NCI-H2107 treated with DMSO at 0.1 percent for 48 hours (cell line): ENCODE measurements at regions not wholly inside any gene's neighbourhood (a gene's known extent, or its start where the extent isn't known, plus 50 kb on each side); places are given as distances from the start of the nearest gene placed in this dataset.

Source experiments
- DNase-seq: peaks from one replicate; lab custom pipeline; 2025; ENCODE audit not compliant: unreplicated experiment; lab: John Stamatoyannopoulos, UW

DNA sequence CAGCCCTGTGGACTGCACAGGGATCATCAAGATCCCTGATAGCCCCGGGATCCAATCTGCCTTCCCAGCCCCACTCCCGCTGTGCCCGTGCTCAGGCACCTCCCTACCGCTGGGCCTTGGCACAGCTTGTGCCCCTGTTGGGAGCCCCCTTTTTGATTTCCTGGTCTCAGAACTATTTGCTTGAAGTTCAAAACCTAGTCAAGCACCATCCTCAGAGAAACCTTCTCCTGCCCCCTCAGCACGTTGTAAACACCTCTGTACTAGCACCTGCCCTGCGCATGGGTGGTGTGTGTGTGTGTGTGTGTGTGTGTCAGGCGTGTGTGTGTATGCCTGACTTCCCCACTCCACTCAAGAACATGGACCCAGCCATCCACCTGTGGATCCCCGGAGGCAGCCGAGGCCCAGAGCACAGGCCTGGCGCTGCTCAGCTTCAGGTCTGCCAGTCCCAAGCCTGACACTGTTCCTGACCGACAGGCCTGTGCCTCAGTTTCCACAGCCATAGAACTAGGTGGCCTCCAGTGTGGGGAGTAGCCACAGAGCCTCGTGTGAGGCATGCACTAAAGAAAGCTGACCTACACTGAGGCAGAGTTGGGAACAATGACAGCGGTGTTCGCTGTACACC is 65.5 kb downstream of the ADRA2C start:
- DNase-seq, result no peak

DNA sequence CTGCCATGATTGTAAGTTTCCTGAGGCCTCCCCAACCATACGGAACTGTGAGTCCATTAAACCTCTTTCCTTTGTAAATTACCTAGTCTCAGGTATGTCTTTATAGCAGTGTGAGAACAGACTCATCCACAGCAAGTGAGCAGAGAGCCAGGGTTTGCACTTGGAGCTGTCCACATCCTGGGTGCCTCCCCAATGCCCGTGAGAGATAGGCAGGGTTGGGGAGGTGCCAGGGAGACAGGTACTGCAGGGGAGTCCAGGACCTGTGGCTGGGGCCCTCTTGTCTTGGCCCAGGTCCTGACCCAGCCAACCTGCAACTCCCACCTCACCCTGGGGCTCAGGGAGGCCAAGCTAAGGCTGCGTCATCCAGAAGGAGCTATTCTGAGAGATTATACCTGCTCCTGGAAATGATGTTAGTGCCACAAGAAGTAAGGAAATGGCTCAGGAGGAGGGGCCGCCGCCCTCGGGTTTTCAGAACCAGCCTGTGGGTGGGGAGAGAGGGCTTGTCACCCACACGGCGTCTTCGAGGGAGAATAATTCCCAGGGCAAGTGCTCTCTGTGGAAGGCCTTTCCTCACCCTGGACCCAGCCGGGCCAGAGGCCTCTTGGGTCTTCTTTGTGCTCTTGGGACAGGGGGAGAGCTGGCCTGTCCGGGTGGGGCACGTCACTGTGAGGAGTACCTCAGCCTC is 66.5 kb downstream of the ADRA2C start:
- no peak for DNase-seq

DNA sequence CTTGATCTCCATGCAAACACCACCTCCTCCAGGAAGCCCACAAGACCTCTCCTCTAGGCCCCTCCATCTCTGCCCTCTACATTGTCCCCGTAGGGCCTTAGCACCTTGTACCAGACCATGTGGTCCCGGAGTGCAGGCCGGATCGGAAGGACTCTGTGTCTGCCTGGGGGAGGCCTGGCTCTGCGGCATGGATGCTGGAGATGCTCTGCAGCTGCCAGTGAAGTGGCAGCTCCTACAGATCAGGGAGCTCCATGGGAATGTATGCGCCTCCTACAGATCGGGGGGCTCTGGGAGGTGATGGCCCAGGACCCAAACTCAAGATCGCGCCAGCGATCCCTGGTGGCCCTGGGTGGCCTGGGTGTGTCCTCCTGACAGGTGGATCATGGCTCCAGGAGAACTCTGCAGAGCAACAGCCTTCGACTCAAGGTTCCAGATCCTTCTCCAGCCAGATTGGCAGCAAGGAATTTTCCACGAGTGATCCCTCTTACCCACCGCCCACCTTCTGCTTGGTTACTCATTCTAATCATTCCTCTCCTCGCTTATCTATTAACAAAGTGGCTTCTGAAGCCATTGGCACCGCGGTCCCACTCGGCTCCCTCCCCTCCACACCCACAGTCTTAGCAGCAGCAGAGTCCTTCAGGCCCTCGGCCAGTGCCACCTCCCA is 67.3 kb downstream of the ADRA2C start:
- no peak for DNase-seq

DNA sequence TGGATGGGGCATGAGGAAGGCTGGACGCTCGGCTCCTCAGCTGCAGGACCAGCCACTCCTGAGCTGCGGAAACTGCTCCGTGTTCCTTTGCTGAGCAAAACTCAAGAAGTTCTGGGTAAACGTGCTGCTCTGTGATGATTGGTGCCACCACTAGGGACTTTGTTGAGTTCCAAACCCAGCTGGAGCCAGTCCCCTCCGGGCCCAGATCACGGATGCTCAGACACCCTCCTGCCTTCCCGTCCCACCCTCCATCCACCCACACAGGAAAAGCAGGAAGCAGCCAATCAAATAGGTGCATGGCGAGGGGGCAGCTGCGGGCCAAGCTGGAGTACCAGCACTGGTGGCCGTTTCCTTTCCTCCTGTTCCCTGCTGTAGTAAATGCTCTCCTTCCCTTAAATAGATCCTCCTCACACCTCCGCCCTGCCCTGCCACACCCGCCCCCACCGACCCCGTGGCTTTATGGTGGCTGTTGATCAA is 68.0 kb downstream of the ADRA2C start:
- no peak for DNase-seq

DNA sequence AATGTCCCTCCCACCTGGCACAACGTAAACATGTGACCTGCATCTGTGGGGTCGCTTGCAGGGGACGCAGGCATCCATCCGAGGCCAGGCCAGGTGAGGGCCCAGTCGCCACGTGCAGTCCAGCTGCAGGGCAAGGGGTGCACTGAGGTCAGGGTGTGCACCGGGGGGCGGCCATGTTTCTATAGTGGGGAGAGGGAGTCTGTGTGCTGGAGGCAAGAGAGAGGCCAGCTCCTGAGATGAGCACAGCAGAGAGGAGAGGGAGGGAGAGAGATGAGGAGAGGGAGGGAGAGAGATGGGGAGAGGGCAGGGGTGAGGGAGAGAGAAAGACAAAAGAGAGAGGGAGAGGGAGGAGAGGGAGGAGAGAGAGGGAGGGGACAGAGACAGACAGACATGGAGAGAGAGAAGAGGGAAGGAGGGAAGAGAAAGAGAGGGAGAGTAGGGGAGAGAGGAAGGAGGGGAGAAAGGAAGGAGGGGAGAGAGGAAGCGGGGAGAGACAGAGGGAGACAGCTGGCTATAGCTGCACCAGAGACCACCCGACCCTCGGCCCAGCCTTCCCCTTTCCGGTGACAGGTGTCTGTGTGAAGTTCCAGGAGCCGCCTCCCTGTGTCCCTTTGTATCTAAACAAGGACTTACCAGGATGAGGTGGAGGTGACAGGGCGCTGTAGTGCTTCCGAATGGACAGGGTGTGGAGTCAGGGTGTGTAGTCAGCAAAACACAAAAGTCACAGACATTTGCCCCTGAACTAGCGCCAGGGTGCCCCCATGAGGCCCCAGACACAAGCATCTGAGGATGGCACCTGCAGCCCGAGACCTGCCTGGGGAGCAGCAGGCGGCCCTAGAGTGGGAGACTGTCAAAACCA is 68.7 kb downstream of the ADRA2C start:
- DNase-seq, result no peak

DNA sequence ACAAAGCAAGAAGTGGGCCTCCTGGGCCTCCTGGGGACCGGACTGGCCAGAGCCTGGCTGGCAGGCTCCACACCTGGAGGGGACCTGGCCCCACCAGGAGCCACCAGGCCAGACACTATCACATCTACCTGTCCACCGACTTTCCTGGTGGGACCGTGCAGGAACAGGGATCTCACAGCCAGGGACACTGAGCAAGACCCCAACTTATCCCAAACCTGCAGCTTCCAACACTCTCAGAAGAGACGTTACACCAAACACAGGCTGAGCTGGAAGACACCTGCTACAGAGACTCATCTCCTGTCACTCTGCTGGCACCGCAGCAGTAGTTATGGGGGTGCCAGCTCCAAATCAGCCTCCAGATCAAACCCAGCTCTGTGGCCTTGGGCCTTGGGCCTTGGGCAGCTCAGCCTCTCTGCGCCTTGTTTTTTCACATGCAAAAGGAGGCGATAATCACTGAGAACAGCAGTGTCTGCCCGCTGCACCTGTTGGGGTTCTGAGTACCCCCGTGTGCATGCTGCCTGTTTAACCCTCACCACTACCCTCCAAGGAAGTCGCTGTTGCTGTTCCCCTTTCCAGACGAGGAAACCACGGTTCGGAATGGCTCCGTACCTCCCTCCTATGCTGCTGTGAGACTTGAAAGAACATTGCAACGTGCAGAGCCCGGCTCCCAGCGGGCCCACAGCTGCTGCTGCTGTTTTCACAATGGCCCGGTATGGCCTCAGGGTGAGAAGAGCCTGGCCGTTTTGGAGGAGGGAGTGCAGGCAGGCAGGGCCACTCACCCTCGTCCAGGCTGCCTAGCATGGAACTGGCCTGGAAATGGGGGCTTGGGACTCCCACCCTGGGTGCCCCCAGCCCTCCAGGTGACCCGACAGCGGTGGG is 69.6 kb downstream of the ADRA2C start:
- no peak for DNase-seq

DNA sequence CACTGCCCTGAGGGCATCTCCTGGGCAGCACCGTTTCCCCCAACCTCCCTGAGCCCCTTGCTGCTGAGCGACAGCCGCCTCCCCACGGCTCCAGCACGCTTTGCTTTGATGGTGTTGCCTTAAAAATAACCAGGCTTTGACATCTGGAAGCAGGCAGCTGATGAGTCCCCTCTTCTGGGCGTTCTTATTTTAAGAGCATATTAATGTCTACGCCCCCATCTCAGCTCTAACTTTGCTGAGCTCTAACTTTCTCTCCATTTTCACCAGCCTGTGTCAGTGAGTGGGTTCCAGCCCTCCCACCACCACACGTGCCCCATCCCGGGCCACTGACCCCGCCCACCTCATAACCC is 70.2 kb downstream of the ADRA2C start:
- DNase-seq, result no peak

DNA sequence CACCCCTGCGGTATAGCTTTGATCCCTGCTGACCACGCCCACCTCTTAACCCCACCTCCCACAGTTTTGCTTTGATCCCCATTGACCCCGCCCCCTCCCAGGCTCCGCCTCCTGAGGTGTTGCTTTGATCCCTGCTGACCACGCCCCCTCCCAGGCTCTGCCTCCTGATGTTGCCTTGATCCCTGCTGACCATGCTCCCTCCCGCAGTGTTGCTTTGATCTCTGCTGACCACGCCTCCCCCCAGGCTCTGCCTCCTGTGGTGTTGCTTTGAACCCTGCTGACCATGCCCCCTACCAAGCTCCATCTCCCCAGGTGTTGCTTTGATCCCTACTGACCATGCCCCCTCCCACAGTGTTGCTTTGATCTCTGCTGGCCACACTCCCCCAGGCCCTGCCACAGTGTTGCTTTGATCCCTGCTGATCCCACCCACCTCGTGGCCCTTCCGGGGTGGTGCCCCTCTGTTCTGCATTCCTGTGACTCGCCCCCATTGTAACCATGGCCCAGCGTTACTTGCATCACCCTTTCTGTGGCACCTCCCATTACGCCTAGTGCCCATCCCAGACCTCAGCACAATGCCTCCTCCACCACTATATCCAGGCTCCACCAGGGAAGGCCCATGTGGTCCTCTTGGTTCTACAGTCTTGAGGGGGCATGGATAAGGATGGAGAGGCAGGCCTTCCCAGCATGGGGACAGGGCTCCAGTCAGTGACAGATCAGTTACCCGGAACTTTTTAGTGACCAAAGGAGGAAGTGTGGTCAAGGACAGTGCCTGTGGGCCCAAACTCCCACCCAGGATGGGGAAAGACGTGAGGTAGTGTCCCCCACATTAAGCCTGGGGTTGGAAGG is 70.8 kb downstream of the ADRA2C start:
- no peak for DNase-seq

DNA sequence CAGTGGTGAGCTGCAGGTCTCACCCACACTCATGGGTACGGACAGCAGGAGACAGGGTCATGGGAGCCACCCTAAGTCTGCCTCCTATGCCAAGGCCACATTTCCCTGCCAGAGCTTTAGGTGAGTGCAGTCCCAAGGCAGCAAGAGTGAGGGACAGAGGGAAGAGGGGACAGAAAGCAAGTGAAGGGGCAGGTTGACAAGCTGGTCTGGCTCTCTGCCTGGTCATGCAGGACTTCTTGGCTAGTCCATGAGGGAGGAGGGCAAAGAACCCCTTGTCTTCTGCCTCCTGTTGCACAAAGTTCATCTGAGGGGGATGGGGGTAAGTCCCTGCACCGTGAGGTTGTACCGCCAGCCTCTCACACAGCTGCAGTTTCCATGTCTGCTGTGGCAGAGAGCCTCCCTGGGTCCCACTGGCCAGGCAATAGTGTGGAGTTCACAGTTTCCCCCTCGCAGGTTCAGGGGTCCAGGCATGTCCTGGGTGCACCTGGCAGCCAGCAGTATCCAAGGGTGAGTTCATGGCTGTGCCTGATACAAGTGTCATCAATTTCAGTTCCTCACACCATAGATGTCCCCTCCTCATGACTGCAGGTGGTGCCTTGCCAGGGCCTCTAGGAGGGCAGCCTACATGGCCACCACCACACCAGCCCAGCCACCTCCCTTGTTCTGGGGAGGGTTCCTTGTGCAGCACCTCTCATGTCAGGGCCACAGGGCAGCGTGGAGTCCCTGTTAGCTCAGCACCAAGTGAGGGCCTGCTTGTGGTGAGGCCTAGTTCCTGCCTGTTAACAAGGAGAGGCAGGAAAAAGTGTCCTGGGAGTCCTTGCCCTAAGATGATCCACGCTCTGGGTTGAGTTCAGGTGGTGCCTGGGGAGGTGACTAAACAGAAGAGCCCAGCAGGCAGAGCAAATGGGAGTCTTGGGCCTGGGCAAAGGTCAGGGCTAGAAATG is 72.5 kb downstream of the ADRA2C start:
- no peak for DNase-seq

DNA sequence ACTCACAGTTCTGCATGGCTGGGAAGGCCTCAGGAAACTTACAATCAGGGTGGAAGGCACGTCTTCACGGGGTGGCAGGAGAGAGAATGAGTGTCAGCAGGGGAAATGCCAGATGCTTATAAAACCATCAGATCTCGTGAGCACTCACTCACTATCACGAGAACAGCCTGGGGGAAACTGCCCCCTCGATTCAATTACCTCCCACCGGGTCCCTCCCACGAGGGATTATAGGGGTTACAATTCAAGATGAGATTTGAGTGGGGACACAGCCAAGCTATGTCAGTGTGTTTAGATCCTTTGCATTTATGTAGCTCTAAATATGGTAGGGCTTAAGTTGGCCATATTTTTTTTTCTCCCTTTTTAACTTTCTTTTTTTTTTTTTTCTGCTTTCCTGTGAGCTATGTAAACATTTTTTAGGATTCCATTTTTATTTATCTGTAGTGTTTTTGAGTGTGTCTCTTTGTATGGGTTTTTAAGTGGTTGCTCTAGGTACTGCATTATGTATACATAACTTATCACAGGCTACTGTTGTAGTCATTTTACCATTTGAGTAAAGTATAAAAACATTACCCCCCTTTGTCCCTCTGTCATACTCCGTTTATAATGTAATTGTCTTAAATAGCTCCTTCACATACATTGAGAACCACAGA is 79.0 kb downstream of the ADRA2C start:
- no peak for DNase-seq

DNA sequence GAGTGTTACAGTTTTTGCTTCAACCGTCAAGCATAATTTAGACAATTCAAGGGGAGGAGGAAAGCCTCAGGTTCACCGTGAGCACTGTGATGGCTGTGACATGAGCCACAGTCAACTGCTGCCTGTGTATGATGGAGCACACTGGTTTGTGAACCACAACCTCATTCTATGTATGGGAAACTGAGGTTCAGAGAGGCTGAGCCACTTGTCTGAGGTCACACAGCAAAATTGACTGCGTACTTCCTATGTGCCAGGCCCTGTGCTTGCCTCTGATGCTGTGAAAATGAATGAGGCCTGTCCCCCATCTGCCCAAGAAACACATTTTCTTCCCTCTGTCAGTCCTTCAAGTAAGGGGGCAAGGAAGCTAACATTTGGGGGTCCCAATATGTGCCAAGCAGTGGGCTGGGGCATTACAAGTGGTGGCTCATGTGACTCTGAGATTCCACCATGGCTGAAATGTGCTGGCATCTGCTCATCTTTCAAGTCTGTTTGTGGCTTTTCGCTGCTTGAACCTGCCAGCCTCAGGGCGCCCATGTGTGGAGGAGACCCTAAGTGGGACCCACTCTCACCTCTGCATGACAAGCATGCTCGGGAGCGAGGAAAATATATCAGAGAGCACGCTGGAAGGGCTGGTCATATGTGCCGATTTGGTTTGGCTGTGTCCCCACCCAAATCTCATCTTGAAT is 79.7 kb downstream of the ADRA2C start:
- DNase-seq, result no peak

DNA sequence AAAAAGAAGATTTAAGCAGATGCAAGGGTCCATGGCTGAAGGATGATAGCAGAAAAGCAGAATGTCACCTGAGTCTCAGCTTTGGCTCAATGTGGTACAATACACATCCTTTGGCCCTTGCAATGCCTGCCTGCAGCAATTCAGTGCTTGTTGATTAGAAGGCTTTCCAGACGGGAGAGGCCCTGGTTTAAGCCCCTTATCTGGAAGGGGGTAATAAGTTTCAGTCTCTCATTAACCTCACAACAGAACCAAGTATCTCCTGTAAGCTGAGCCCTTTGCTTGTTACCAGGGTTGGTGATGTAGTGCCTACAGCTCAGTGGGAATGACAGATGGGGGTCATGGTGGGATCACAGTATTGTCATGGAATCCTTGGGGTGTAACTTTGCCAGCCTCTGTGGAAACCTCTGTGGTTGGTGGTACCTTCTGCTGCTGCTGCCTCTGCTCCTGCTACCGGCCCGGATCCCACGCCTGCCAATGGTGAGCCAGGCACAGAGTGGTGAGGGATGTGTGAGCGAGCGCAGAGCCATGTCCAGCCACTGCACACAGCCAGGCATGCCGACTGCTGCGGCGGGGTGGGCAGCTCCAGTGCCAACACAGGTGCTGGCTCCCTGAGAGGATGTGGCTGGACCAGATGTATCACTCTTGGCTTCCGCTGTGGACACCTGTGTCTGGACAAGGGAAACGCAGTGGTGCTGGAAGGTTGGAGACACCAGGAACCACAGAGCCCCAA is 81.2 kb downstream of the ADRA2C start:
- DNase-seq, result no peak

DNA sequence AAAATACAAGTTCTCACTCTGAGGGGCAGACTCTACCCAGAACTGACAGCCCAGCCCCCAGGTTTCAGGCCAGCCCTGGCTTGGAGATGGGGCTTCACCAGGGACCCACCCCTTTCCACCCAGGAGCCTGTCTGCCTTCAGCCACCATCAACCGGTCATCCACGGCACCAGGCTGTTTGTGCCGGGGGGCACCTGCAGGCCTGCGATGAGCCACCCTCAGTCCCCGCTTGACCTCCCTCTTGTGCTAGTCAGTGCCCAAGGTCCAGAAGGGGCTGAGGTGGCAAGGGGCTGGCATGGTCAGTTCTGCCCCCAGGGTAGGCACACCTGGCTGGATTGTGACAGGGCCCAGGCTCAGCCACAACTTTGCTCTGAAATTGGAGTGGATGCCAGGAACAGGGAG is 82.1 kb downstream of the ADRA2C start:
- no peak for DNase-seq

DNA sequence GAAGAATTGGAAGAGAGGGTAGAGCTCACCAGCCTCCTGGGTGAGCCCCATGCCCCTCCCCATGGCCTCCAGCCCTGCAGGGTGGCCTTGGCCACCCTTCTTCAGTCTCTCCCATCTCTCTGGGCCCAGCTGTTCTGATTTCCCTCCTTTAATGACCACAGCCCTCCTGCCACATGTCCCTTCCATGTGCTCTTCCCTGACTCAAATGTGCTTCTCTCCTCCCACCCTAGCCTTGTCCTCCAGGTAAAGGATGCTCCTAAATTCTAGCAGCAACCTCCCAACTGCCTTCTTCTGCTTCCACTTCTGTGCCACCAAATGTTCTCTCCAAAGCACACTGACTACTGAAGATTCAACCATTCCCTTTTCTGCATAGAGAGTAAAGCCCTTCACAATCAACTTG is 83.0 kb downstream of the ADRA2C start:
- no peak for DNase-seq

DNA sequence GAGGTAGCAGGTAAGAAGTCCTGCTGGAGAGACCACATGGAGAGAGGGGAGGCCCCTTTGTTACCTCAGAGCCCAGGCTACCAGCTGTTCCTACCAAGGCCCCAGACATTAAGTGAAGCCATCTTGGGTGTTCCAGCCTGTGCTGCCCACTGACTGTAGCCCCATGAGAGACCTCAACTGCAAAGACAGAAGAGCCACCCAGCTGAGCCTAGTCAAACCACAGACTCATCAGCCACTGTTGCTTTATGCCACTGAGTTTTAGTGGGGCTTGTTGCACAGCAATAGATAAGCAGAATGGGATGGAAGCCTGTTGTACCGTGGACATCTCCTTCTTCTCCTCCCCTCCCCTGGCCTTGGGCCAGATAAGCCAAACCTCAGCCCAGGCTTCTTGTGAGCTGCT is 83.9 kb downstream of the ADRA2C start:
- DNase-seq, result no peak

DNA sequence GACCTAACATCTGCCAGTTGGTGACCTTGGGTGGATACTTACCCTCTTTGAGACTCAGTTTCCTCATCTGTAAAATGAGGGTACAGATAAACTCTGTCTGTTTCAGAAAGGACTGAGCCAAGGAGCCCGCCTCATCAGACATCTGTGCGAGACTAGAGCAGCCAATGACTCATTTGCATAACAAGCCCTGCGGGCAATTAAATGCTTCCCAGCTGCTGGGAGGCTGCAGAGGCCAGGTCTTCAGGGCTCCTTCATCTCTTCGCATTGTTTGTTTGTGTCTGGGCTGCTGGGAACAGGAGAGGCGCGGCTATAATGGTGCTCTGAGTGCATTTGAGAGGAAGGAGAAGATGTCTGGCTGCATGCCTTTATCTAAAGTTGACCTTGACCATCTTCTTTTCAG is 85.0 kb downstream of the ADRA2C start:
- DNase-seq, result no peak

DNA sequence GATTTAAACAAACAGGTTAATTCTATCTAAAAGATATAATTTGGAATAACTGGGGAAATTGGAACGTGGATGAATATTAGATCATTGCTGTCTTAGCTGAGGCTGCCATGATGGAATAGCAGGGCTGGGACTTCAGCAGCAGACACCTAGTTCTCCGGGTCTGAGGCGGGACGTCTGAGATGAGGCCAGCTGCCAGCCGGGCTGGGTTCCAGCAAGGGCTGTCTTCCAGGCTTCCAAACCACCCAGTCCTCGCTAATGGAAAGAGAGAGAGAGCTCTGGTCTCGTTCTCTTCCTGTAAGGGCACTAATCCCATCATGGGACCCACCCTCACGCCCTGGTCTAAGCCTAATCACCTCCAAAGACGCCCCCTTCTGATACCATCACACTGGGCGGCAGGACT is 85.7 kb downstream of the ADRA2C start:
- DNase-seq, result no peak
